Vagina (tissue), 2 donors: ENCODE measurements at regions not wholly inside any gene's neighbourhood (a gene's known extent, or its start where the extent isn't known, plus 50 kb on each side); places are given as distances from the start of the nearest gene placed in this dataset.

ENCODE experiments used
- POLR2A ChIP-seq, 2 donors: fragments of 450-650 bp; IDR thresholded peaks; one replicate each; pipeline ENCODE4 v1.6.1; 2017; ENCODE audit warnings: antibody characterized with exemption in 2 of 2, mild to moderate bottlenecking in 2 of 2, moderate library complexity in 2 of 2
- POLR2AphosphoS5 ChIP-seq, 2 donors: sonication (generic); formaldehyde crosslinking; IDR thresholded peaks; one replicate each; pipeline ENCODE4 v1.9.0; 2017; ENCODE audit warnings: antibody characterized with exemption in 2 of 2, mild to moderate bottlenecking in 2 of 2, low read depth in 1 of 2; ENCODE audit not compliant: insufficient read depth in 1 of 2
- TF ChIP-seq, protein P1 (sequence below), 3 experiments: fragments of 450-650 bp in 2 of 3; fragments of 200-600 bp in 1 of 3; sonication (generic) in 1 of 3; IDR thresholded peaks; one replicate each; pipeline ENCODE4 v1.5.1; 2017 to 2019; ENCODE audit warnings: antibody characterized with exemption in 3 of 3, mild to moderate bottlenecking in 2 of 3, moderate library complexity in 2 of 3

GRCh38 chr1:193555662-193556441 lies 369.4 kb upstream of the B3GALT2 start:
- TF ChIP-seq POLR2A (IDR thresholded peaks at IDR 0.05), result no peak
- TF ChIP-seq POLR2AphosphoS5 (IDR thresholded peaks at IDR 0.05; ENCODE audit: insufficient read depth in 1 of 2, low read depth in 1 of 2), result no peak
- TF ChIP-seq, protein P1, sequence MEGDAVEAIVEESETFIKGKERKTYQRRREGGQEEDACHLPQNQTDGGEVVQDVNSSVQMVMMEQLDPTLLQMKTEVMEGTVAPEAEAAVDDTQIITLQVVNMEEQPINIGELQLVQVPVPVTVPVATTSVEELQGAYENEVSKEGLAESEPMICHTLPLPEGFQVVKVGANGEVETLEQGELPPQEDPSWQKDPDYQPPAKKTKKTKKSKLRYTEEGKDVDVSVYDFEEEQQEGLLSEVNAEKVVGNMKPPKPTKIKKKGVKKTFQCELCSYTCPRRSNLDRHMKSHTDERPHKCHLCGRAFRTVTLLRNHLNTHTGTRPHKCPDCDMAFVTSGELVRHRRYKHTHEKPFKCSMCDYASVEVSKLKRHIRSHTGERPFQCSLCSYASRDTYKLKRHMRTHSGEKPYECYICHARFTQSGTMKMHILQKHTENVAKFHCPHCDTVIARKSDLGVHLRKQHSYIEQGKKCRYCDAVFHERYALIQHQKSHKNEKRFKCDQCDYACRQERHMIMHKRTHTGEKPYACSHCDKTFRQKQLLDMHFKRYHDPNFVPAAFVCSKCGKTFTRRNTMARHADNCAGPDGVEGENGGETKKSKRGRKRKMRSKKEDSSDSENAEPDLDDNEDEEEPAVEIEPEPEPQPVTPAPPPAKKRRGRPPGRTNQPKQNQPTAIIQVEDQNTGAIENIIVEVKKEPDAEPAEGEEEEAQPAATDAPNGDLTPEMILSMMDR (IDR thresholded peaks at IDR 0.05), result no peak
